ENCODE measurements at regions not wholly inside any gene's neighbourhood (a gene's known extent, or its start where the extent isn't known, plus 50 kb on each side); places are given as distances from the start of the nearest gene placed in this dataset.

GRCh38 chr6:108777536-108777935, 70.7 kb upstream of the ARMC2 start:
- no peak for TF ChIP-seq POLR2A (IDR thresholded peaks at IDR 0.05)
- no peak for TF ChIP-seq CTCF (IDR thresholded peaks at IDR 0.05 in 8 of 11, conservative IDR thresholded peaks at IDR 0.05 in 3 of 11)

All from spleen (tissue), 7 donors.